ENCODE measurements at regions not wholly inside any gene's neighbourhood (a gene's known extent, or its start where the extent isn't known, plus 50 kb on each side); places are given as distances from the start of the nearest gene placed in this dataset.

GRCh38 chr6:141402489-141402888 is 730.2 kb upstream of the GJE1 start:
- TF ChIP-seq, protein P1, sequence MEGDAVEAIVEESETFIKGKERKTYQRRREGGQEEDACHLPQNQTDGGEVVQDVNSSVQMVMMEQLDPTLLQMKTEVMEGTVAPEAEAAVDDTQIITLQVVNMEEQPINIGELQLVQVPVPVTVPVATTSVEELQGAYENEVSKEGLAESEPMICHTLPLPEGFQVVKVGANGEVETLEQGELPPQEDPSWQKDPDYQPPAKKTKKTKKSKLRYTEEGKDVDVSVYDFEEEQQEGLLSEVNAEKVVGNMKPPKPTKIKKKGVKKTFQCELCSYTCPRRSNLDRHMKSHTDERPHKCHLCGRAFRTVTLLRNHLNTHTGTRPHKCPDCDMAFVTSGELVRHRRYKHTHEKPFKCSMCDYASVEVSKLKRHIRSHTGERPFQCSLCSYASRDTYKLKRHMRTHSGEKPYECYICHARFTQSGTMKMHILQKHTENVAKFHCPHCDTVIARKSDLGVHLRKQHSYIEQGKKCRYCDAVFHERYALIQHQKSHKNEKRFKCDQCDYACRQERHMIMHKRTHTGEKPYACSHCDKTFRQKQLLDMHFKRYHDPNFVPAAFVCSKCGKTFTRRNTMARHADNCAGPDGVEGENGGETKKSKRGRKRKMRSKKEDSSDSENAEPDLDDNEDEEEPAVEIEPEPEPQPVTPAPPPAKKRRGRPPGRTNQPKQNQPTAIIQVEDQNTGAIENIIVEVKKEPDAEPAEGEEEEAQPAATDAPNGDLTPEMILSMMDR (IDR thresholded peaks at IDR 0.05) = no peak
- no peak for TF ChIP-seq POLR2A (IDR thresholded peaks at IDR 0.05)
